GM23338 (cell line): ENCODE measurements at regions not wholly inside any gene's neighbourhood (a gene's known extent, or its start where the extent isn't known, plus 50 kb on each side); places are given as distances from the start of the nearest gene placed in this dataset.

Experiments
- CTCF ChIP-seq, 2 experiments: fragments of 200-600 bp in 1 of 2; sonication (generic) in 1 of 2; conservative IDR thresholded peaks; 2 replicates each; pipeline versions ENCODE4 v1.5.1 to v1.6.1; 2016 to 2017; ENCODE audit warnings: antibody characterized with exemption in 2 of 2, low read depth in 2 of 2, mild to moderate bottlenecking in 2 of 2, moderate library complexity in 1 of 2
- POLR2AphosphoS5 ChIP-seq: IDR thresholded peaks from 2 replicates; pipeline ENCODE4 v1.6.1; 2016; ENCODE audit warnings: antibody characterized with exemption, low read depth
- REST ChIP-seq: IDR thresholded peaks from one replicate; pipeline ENCODE4 v1.6.1; 2018; ENCODE audit warnings: antibody characterized with exemption; ENCODE audit not compliant: unreplicated experiment

GRCh38 chr16:51022955-51023354 is 128.1 kb downstream of the SALL1 start:
- no peak for TF ChIP-seq POLR2AphosphoS5
- TF ChIP-seq CTCF (conservative IDR thresholded peaks at IDR 0.05; ENCODE audit: low read depth in 2 of 2): no peak
- no peak for TF ChIP-seq REST
